GM12874 (cell line): ENCODE measurements at regions not wholly inside any gene's neighbourhood (a gene's known extent, or its start where the extent isn't known, plus 50 kb on each side); places are given as distances from the start of the nearest gene placed in this dataset.

ENCODE experiments used
- TF ChIP-seq, protein P1 (sequence below): IDR thresholded peaks from 2 replicates; pipeline ENCODE4 v1.5.1; 2011; ENCODE audit warnings: low read depth, mild to moderate bottlenecking, control low read depth, low read length, moderate library complexity; ENCODE audit not compliant: insufficient read depth

DNA sequence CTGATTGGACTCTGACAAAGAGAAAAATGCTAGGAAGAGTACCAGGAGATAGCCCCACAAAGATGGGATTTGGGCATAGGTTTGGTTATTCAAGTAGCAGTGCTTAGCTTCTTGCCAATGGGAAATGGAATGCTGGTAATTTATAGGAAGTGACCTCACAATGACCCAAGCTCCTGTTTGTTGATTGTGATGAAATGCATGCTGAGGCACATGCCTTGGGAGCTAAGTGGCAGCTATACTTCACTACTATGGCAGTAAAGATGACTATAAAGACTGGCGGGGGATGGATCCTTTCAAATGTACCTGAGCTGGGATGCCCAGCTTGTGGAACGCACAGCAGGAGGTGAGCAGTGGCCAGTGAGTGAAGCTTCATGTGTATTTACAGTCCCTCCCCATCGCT is 153.8 kb downstream of the ZNF22 start:
- TF ChIP-seq, protein P1, sequence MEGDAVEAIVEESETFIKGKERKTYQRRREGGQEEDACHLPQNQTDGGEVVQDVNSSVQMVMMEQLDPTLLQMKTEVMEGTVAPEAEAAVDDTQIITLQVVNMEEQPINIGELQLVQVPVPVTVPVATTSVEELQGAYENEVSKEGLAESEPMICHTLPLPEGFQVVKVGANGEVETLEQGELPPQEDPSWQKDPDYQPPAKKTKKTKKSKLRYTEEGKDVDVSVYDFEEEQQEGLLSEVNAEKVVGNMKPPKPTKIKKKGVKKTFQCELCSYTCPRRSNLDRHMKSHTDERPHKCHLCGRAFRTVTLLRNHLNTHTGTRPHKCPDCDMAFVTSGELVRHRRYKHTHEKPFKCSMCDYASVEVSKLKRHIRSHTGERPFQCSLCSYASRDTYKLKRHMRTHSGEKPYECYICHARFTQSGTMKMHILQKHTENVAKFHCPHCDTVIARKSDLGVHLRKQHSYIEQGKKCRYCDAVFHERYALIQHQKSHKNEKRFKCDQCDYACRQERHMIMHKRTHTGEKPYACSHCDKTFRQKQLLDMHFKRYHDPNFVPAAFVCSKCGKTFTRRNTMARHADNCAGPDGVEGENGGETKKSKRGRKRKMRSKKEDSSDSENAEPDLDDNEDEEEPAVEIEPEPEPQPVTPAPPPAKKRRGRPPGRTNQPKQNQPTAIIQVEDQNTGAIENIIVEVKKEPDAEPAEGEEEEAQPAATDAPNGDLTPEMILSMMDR: no peak

DNA sequence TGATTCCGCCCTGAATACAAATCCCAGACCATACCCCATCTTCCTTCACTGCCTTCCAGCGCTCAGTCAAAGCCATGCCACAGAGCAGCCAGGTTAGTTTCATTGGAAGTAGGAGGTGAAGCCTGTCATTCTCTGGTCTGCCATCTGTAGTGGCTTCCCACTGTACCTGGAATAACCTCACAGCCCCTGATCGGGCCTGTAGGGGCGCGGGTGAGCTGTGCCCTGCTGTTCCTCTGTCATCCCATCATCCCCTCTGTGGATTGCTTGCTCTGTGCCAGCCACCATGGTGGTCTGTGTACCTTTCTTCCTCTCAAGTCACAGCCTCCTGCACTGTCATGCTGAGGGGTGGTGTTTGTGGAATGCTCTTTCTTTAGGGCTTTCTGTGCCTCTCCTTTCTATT is 155.1 kb downstream of the ZNF22 start:
- TF ChIP-seq, protein P1: peak; percentile 36

- TF ChIP-seq, protein P1: no peak
Measured at GRCh38 chr10:45160271-45160670, 155.1 kb downstream of the OR13A1 start.

- TF ChIP-seq, protein P1: no peak
Measured at GRCh38 chr10:45163315-45163975, 152.0 kb downstream of the OR13A1 start.

- TF ChIP-seq, protein P1: no peak
Measured at GRCh38 chr10:45179691-45180090, 135.7 kb downstream of the OR13A1 start.

DNA sequence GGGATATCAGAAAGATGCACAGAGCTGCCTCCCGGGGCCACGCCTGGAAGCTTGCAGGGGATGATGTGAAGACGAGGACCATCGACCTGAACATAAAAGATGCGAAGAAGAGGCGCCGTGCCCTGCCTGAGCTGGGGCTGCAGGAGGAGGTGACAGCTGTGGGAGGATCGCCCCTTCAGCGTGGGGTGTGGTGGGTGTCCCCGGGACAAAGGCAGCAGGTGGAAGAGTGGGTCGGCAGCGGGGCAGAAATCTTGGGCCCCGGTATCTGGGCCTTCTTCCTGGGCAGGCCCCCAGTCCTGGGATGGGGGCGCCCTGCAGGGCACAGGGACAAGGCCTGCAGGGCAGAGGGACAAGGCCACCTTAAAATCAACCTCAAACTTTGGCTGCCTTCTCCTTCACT is 134.9 kb downstream of the OR13A1 start:
- TF ChIP-seq, protein P1: no peak

GRCh38 chr10:45180946-45181875 is 134.2 kb downstream of the OR13A1 start:
- TF ChIP-seq, protein P1: no peak
